ENCODE measurements at regions not wholly inside any gene's neighbourhood (a gene's known extent, or its start where the extent isn't known, plus 50 kb on each side); places are given as distances from the start of the nearest gene placed in this dataset.
A peak's percentile ranks its signal among the peaks of the same experiment; 100 is the strongest.
"Not testable (repeated sequence)": the region's sequence is repeated elsewhere in the genome, so short reads cannot be mapped to it uniquely, and the experiment has no call there.

- Mint-ChIP-seq H3K36me3 (peaks cover 2% of the 10 kb centered on the region), H3K4me1 (peaks cover 3 to 4% (median 4%) of the 10 kb centered on the region in 3 donors), H3K9me3 (no peaks in the 10 kb centered on the region), H3K4me3 (no peak overlapping the region), H3K27me3 (no peaks in the 10 kb centered on the region), H3K27ac (no peak overlapping the region)
These were observed 88.5 kb downstream of the NPIPB11 start for GRCh38 chr16:29318037-29318436.

DNA sequence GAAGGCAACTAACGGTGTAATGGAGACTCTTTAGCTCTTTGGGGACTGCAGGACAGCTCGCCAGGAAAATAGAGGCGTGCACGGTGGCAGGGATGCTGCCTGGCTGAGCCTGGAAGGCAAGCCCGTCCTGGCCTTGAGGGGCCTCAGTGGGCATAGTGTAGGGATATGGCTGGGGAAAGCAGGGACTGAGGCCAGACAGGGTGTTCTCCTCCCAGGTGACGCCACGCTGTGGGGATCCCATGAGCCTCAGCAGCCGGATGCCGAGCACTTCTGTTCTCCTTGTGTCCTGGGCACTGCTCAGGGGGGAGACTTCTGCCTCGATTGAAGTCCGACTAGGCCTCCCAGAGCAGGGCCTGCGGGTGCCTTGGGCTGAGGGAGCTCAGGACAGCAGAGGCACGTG is 89.2 kb downstream of the NPIPB11 start:
- H3K27ac Mint-ChIP-seq, result peak overlapping the region in 1 of 3 donors; percentile 57

GRCh38 chr16:29316761-29317183 is 89.7 kb downstream of the NPIPB11 start:
- Mint-ChIP-seq H3K36me3 (peaks cover 2% of the 10 kb centered on the region), H3K4me3 (no peak overlapping the region), H3K27me3 (no peaks in the 10 kb centered on the region), H3K4me1 (peaks cover 3 to 4% (median 4%) of the 10 kb centered on the region in 3 donors), H3K9me3 (no peaks in the 10 kb centered on the region), H3K27ac (peak overlapping the region in 1 of 3 donors; percentile 83)

More for the DNA sequence above, 89.2 kb downstream of the NPIPB11 start:
- Mint-ChIP-seq H3K9me3 (no peaks in the 10 kb centered on the region), H3K36me3 (peaks cover 2% of the 10 kb centered on the region), H3K27me3 (no peaks in the 10 kb centered on the region), H3K4me3 (no peak overlapping the region), H3K4me1 (peaks cover 3 to 4% (median 4%) of the 10 kb centered on the region in 3 donors)

GRCh38 chr16:29315916-29316517 is 90.5 kb downstream of the NPIPB11 start:
- Mint-ChIP-seq H3K36me3 (no peaks in the 10 kb centered on the region), H3K9me3 (no peaks in the 10 kb centered on the region), H3K4me1 (peaks cover 3 to 4% (median 4%) of the 10 kb centered on the region in 3 donors), H3K27me3 (no peaks in the 10 kb centered on the region), H3K4me3 (no peak overlapping the region), H3K27ac (peak overlapping the region in 1 of 3 donors; percentile 83)

DNA sequence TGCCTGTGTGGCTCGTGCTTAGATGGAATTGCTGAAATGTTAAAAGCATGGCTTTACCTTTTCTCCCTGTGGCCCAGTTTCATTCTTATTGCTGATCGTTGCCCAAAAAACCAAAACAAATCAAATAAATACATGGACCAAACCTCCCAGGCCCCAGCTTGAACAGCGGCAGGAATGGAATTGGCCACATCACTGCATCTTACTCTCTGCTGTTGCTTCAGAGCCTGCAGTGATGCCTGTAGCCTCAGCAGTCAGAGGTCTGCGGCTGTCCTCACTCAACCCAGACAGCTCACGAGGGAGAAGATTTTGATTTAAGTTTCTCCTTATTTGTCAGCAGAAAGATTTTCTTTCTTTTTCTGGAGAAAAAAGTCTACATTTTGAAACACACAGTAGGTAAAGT is 91.5 kb downstream of the NPIPB11 start:
- peaks cover 2% of the 10 kb centered on the region for H3K27me3 Mint-ChIP-seq
- H3K9me3 Mint-ChIP-seq, result no peaks in the 10 kb centered on the region
- H3K36me3 Mint-ChIP-seq, result no peaks in the 10 kb centered on the region
- no peak overlapping the region for H3K4me3 Mint-ChIP-seq
- no peak overlapping the region for H3K27ac Mint-ChIP-seq
- H3K4me1 Mint-ChIP-seq, result peaks cover 3 to 4% (median 4%) of the 10 kb centered on the region in 3 donors

- Mint-ChIP-seq H3K4me3 (no peak overlapping the region), H3K27me3 (peaks cover 2% of the 10 kb centered on the region), H3K9me3 (no peaks in the 10 kb centered on the region), H3K27ac (peak overlapping the region in 1 of 3 donors; percentile 22), H3K36me3 (no peaks in the 10 kb centered on the region), H3K4me1 (peaks cover 3 to 4% (median 4%) of the 10 kb centered on the region in 3 donors)
These were observed 92.1 kb downstream of the NPIPB11 start for GRCh38 chr16:29314292-29314934.

DNA sequence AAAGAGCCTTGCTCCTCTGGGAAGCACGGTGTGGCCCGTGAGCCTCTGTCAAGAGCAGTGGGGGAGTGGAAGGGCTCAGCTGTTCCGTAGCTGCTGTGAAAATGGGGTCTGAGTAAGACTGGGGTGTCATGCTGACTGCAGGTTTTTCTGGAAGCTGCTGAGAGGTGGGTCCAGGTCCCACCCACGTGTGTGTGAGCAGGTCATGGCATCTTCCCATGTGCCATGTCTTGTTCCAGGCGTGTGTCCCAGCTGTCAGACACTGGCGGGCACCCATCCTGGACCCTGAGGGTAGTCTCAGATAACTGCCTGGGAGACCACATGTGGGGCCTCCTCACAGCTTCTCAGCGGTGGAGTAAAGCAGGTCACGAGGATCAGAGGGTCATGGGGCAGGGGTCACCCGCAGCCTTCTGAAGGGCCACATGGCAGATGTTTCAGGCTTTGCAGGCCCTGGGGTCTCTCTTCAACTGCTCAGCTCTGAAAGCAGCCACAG is 92.9 kb downstream of the NPIPB11 start:
- no peak overlapping the region for H3K27ac Mint-ChIP-seq
- peaks cover 2% of the 10 kb centered on the region for H3K27me3 Mint-ChIP-seq

GRCh38 chr16:29312835-29313558 is 93.5 kb downstream of the NPIPB11 start:
- H3K9me3 Mint-ChIP-seq, result no peaks in the 10 kb centered on the region
- no peaks in the 10 kb centered on the region for H3K36me3 Mint-ChIP-seq

More for the DNA sequence above, 92.9 kb downstream of the NPIPB11 start:
- Mint-ChIP-seq H3K4me3 (no peak overlapping the region), H3K4me1 (peaks cover 3 to 4% (median 4%) of the 10 kb centered on the region in 3 donors), H3K9me3 (no peaks in the 10 kb centered on the region), H3K36me3 (no peaks in the 10 kb centered on the region)

GRCh38 chr16:29312345-29312675 is 94.2 kb downstream of the NPIPB11 start:
- H3K36me3 Mint-ChIP-seq, H3K4me1 Mint-ChIP-seq, H3K9me3 Mint-ChIP-seq, H3K27ac Mint-ChIP-seq, H3K27me3 Mint-ChIP-seq, H3K4me3 Mint-ChIP-seq: not testable (repeated sequence)

More at GRCh38 chr16:29312835-29313558, 93.5 kb downstream of the NPIPB11 start:
- peaks cover 3 to 4% (median 4%) of the 10 kb centered on the region in 3 donors for H3K4me1 Mint-ChIP-seq
- no peak overlapping the region for H3K4me3 Mint-ChIP-seq
- H3K27ac Mint-ChIP-seq, result peak overlapping the region in 1 of 3 donors; percentile 43
- peaks cover 2% of the 10 kb centered on the region for H3K27me3 Mint-ChIP-seq

GRCh38 chr16:29311461-29312344 is 94.8 kb downstream of the NPIPB11 start:
- H3K4me1 Mint-ChIP-seq, result peaks cover 3 to 4% (median 4%) of the 10 kb centered on the region in 3 donors
- H3K36me3 Mint-ChIP-seq, result peaks cover 2% of the 10 kb centered on the region
- H3K4me3 Mint-ChIP-seq, result no peak overlapping the region
- H3K27ac Mint-ChIP-seq, result no peak overlapping the region
- H3K27me3 Mint-ChIP-seq, result peaks cover 2% of the 10 kb centered on the region
- H3K9me3 Mint-ChIP-seq, result no peaks in the 10 kb centered on the region

- Mint-ChIP-seq H3K27me3 (peaks cover 2% of the 10 kb centered on the region), H3K4me3 (no peak overlapping the region), H3K27ac (no peak overlapping the region), H3K4me1 (peaks cover 0 to 4% (median 4%) of the 10 kb centered on the region in 3 donors), H3K36me3 (peaks cover 2% of the 10 kb centered on the region), H3K9me3 (no peaks in the 10 kb centered on the region)
These were observed 95.6 kb downstream of the NPIPB11 start for GRCh38 chr16:29310852-29311314.

- H3K27ac Mint-ChIP-seq, H3K9me3 Mint-ChIP-seq, H3K27me3 Mint-ChIP-seq, H3K4me3 Mint-ChIP-seq, H3K4me1 Mint-ChIP-seq, H3K36me3 Mint-ChIP-seq: not testable (repeated sequence)
These were observed 96.3 kb downstream of the NPIPB11 start for GRCh38 chr16:29310243-29310642.

DNA sequence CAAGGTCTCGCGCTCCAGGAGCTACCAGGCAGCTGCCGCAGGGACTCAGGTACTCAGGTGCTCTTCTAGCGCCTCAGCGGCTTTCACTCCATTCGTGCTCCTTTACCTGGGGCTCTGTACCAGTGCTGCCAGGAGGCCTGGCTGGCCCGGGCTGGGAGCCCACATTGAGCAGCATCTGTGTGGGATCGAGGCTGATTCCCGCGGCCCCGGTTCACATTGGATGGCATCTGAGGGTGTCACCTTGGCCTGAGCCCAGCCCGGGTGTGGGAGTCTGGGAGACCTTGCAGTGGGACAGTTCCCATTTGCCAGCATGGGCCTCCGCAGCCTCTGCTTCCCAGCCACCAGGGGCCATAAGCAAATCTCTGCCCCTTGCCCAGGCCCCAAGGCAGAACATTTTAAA is 96.9 kb downstream of the NPIPB11 start:
- H3K36me3 Mint-ChIP-seq, H3K27ac Mint-ChIP-seq, H3K27me3 Mint-ChIP-seq, H3K9me3 Mint-ChIP-seq, H3K4me3 Mint-ChIP-seq, H3K4me1 Mint-ChIP-seq: not testable (repeated sequence)

DNA sequence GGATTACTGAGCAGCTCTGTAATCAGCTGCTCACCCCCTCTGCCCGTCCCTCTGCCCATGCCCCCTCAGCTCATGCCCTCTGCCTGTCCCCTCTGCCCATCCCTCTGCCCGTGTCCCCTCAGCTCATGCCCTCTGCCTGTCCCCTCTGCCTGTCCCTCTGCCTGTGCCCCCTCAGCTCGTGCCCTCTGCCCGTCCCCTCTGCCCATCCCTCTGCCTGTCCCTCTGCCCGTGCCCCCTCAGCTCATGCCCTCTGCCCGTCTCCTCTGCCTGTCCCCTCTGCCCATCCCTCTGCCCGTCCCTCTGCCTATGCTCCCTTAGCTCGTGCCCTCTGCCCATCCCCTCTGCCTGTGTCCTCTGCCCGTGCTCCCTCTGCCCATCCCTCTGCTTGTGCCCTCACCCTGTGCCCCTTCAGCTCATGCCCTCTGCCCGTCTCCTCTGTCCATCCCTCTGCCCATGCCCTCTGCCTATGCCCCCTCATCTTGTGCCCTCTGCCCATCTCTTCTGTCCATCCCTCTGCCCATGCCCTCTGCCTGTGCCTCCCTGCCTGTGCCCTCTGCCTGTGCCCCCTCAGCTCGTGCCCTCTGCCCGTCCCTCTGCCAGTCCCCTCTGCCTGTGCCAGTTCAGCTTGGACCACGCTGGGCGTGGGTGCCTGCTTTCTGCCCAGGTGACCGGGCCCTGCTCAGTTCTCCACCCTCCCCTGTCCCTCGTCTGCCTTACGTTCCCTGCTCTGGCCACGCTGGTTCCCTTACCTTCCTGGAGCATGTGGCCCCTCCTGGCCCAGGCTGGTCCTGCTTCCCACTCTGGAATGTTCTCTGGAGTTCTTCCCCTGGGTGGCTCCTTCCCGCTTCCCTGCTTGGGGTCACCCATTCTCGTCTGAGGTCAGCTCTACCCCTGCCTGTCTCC is 97.6 kb downstream of the NPIPB11 start:
- peaks cover 3% of the 10 kb centered on the region for H3K36me3 Mint-ChIP-seq
- peaks cover 2% of the 10 kb centered on the region for H3K27me3 Mint-ChIP-seq
- H3K4me1 Mint-ChIP-seq, result no peaks in the 10 kb centered on the region
- H3K4me3 Mint-ChIP-seq, result peak overlapping the region in 1 of 4 donors; percentile 54
- no peaks in the 10 kb centered on the region for H3K9me3 Mint-ChIP-seq
- peak overlapping the region in 1 of 3 donors; percentile 86 for H3K27ac Mint-ChIP-seq
